Glutamatergic neuron (in vitro differentiated cells): ENCODE measurements at regions not wholly inside any gene's neighbourhood (a gene's known extent, or its start where the extent isn't known, plus 50 kb on each side); places are given as distances from the start of the nearest gene placed in this dataset.
"Not testable (repeated sequence)": the region's sequence is repeated elsewhere in the genome, so short reads cannot be mapped to it uniquely, and the experiment has no call there.

ENCODE experiments used
- DNase-seq: peaks from one replicate; pipeline ENCODE4 v3.0.0; 2022
- H3K27ac Mint-ChIP-seq: one replicate; pipeline ENCODE4 v1.8.0; 2020; ENCODE audit warnings: mild to moderate bottlenecking, mixed read lengths, inconsistent platforms; ENCODE audit not compliant: unreplicated experiment
- H3K27me3 Mint-ChIP-seq: one replicate; pipeline ENCODE4 v1.8.0; 2020; ENCODE audit warnings: mild to moderate bottlenecking, moderate library complexity, mixed read lengths, inconsistent platforms; ENCODE audit not compliant: unreplicated experiment
- H3K36me3 Mint-ChIP-seq: one replicate; pipeline ENCODE4 v1.8.0; 2020; ENCODE audit warnings: mild to moderate bottlenecking, mixed read lengths, inconsistent platforms; ENCODE audit not compliant: unreplicated experiment
- H3K4me1 Mint-ChIP-seq: one replicate; pipeline ENCODE4 v1.8.0; 2020; ENCODE audit warnings: mild to moderate bottlenecking, low read depth, mixed read lengths, inconsistent platforms; ENCODE audit not compliant: unreplicated experiment
- H3K4me3 Mint-ChIP-seq: one replicate; pipeline ENCODE4 v1.8.0; 2020; ENCODE audit warnings: mild to moderate bottlenecking, mixed read lengths, inconsistent platforms; ENCODE audit not compliant: unreplicated experiment
- H3K9me3 Mint-ChIP-seq: one replicate; pipeline ENCODE4 v1.8.0; 2020; ENCODE audit warnings: mild to moderate bottlenecking, moderate library complexity, mixed read lengths, inconsistent platforms; ENCODE audit not compliant: unreplicated experiment
- TF ChIP-seq, protein P1 (sequence below): fragments of 200-600 bp; sonication (generic); IDR thresholded peaks from one replicate; pipeline ENCODE4 v1.5.0; 2021; ENCODE audit not compliant: partially characterized antibody, unreplicated experiment

DNA sequence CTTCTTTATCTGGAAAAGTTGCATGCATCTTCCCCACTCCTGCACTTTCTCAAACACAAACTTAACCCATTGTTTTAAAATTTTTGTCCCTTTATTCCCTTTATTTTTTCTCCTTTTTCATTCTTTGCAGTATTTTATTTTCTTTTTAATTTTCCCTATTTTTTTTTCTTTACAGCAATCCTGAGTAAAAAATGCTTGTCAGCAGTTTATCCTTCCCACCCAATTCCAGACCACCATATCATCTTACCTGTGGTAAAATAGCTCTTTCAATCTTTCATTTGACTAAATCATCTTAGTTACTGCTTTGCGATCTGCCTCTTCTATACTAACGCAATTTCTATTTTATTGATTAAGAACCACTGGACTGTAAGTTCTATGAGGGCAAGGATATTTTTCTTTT is 450.5 kb downstream of the KLHL4 start:
- H3K4me1 Mint-ChIP-seq: peaks cover 15% of the 10 kb centered on the region
- H3K36me3 Mint-ChIP-seq: no peaks in the 10 kb centered on the region
- TF ChIP-seq, protein P1, sequence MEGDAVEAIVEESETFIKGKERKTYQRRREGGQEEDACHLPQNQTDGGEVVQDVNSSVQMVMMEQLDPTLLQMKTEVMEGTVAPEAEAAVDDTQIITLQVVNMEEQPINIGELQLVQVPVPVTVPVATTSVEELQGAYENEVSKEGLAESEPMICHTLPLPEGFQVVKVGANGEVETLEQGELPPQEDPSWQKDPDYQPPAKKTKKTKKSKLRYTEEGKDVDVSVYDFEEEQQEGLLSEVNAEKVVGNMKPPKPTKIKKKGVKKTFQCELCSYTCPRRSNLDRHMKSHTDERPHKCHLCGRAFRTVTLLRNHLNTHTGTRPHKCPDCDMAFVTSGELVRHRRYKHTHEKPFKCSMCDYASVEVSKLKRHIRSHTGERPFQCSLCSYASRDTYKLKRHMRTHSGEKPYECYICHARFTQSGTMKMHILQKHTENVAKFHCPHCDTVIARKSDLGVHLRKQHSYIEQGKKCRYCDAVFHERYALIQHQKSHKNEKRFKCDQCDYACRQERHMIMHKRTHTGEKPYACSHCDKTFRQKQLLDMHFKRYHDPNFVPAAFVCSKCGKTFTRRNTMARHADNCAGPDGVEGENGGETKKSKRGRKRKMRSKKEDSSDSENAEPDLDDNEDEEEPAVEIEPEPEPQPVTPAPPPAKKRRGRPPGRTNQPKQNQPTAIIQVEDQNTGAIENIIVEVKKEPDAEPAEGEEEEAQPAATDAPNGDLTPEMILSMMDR: no peak
- peaks cover 1% of the 10 kb centered on the region for H3K27me3 Mint-ChIP-seq
- DNase-seq: no peak
- H3K27ac Mint-ChIP-seq: no peak overlapping the region
- H3K9me3 Mint-ChIP-seq: no peaks in the 10 kb centered on the region
- no peak overlapping the region for H3K4me3 Mint-ChIP-seq

DNA sequence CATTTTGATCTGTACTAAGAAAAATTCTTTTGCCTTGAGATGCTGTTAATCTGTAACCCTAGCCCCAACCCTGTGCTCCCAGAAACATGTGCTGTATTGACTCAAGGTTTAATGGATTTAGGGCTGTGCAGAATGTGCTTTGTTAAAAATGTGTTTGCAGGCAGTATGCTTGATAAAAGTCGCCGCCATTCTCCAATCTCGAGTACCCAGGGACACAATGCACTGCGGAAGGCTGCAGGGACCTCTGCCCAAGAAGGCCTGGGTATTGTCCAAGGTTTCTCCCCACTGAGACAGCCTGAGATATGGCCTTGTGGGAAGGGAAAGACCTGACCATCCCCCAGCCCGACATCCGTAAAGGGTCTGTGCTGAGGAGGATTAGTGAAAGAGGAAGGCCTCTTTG is 454.5 kb downstream of the KLHL4 start:
- H3K4me3 Mint-ChIP-seq, H3K36me3 Mint-ChIP-seq, H3K27ac Mint-ChIP-seq, DNase-seq, H3K27me3 Mint-ChIP-seq, H3K9me3 Mint-ChIP-seq: not testable (repeated sequence)
- H3K4me1 Mint-ChIP-seq: peaks cover 12% of the 10 kb centered on the region

DNA sequence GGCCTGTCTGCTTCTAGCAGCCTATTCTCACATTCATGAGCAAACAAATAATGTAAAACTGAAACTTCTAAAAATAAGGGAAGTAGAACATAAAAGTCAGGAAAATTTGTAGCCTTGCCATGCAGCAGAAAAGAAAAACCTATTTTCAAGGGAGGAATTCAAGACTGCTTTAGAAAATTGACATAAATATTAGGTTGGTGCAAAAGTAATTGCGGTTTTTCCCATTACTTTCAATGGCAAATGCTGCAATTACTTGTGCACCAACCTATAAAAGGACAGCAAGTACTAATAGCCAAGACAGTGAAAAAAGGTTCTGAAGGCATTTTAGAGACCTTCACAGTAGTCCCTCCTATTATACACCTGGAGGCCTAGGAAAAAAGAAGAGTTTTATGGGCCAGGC is 457.8 kb downstream of the KLHL4 start:
- Mint-ChIP-seq H3K4me1 (peaks cover 12% of the 10 kb centered on the region), H3K27ac (no peak overlapping the region), H3K27me3 (no peaks in the 10 kb centered on the region), H3K9me3 (no peaks in the 10 kb centered on the region), H3K4me3 (no peak overlapping the region), H3K36me3 (no peaks in the 10 kb centered on the region)
- TF ChIP-seq, protein P1: no peak
- no peak for DNase-seq

DNA sequence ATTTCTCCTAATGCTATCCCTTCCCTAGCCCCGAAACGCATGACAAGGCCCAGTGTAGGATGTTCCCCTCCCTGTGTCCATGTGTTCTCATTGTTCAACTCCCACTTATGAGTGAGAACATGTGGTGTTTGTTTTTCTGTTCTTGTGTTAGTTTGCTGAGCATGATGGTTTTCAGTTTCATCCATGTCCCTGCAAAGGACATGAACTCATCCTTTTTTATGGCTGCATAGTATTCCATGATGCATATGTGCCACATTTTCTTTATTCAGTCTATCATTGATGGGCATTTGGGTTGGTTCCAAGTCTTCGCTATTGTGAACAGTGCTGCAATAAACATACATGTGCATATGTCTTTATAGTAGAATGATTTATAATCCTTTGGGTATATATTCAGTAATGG is 490.3 kb downstream of the KLHL4 start:
- not testable (repeated sequence) for H3K4me3 Mint-ChIP-seq, H3K36me3 Mint-ChIP-seq, DNase-seq, H3K9me3 Mint-ChIP-seq, H3K27me3 Mint-ChIP-seq, H3K4me1 Mint-ChIP-seq, H3K27ac Mint-ChIP-seq

DNA sequence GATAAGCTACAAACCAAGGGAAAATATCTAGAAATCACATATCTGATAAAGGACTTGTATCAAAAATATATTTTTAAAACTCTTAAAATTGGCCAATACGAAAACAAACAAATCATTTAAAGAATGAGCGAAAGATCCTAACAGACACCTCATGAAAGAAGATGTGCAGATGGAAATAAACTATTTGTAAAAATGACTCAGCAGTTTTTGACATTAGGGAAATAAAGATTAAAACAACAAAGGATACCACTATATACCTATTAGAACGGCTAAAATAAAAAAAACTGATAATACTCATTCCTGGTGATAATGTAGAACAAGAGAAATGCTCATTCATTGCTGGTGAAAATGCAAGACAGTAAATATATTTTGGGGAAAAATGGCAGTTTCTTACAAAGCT is 506.4 kb downstream of the KLHL4 start:
- H3K4me1 Mint-ChIP-seq: no peaks in the 10 kb centered on the region
- no peak overlapping the region for H3K4me3 Mint-ChIP-seq
- DNase-seq: no peak
- H3K36me3 Mint-ChIP-seq: no peaks in the 10 kb centered on the region
- H3K9me3 Mint-ChIP-seq: no peaks in the 10 kb centered on the region
- H3K27ac Mint-ChIP-seq: no peak overlapping the region
- H3K27me3 Mint-ChIP-seq: no peaks in the 10 kb centered on the region
- TF ChIP-seq, protein P1: no peak

DNA sequence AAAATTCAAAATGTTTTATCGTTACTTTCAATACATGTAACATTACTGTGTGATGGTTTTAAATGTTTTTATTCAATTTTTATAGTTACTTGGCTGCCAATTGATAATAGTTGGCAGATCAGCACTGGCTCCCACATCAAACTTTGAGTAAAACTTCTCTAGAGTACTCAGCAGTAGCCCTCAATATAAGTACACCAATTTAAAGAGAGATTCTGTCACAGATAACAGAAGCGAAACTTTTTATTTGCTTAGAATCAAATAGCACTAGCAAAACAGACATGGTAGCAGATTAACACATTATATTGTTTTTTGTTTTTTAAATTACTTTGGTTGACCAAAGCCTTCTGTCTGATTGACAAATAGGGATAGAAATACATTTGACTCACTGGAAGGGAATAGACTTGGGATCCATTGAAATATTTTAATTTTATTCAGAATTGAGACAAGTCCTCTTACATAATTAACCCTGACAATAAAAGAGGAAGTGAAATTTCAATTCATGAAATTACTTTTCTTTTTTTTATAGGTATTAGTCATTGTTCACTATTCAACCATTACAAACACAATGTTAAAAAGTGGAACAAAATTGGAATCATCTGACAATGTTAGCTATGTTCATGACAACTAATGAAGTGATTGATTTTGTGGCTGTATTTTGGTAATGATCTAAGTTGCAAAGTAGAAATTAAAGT is 554.9 kb downstream of the KLHL4 start:
- no peaks in the 10 kb centered on the region for H3K36me3 Mint-ChIP-seq
- no peak for DNase-seq
- no peak overlapping the region for H3K27ac Mint-ChIP-seq
- H3K4me3 Mint-ChIP-seq: no peak overlapping the region
- TF ChIP-seq, protein P1: no peak
- H3K4me1 Mint-ChIP-seq: no peaks in the 10 kb centered on the region
- H3K27me3 Mint-ChIP-seq: no peaks in the 10 kb centered on the region
- H3K9me3 Mint-ChIP-seq: no peaks in the 10 kb centered on the region
